ENCODE measurements at regions not wholly inside any gene's neighbourhood (a gene's known extent, or its start where the extent isn't known, plus 50 kb on each side); places are given as distances from the start of the nearest gene placed in this dataset.
"Not testable (repeated sequence)": the region's sequence is repeated elsewhere in the genome, so short reads cannot be mapped to it uniquely, and the experiment has no call there.

DNA sequence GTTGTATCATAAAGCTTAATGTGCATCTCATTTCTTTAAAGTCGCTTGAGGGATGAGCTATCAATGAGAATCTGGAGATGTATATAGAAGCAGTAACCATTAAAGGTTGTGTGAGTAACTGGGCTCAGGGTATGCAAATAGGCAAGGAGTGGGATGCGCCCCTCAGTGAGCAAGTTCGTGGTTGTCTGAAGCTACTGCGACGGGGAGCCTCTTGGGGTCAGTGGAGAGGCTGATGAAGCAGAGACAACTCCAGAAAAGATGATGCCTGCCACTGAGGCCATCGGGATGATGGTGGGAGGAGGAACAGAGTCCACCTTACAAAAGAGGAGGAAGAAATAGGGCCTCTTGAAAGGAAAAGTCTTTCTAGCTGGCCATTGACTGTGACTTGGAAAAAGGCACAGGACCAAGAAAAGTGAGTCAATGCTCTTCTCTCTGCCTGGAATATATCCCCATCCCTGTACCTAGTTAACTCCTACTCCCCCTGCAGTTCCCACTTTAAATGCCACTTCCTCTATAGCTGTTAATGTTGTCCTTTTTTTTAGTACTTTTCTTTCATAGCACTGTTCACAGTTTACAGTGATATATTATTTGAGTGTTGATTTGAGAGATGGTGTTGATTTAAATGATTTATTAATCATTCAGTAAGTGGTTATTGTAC lies 51.4 kb upstream of the LSM6 start:
- DNase-seq, result no peak

- no peak for DNase-seq
Observed at GRCh38 chr4:146123231-146123630, 52.3 kb upstream of the LSM6 start.

- DNase-seq, result no peak
Observed at GRCh38 chr4:146122398-146122797, 53.1 kb upstream of the LSM6 start.

- no peak for DNase-seq
Observed at GRCh38 chr4:146121757-146122156, 53.8 kb upstream of the LSM6 start.

- DNase-seq, result no peak
Observed at GRCh38 chr4:146119845-146120404, 55.6 kb upstream of the LSM6 start.

- DNase-seq, result no peak
Observed at GRCh38 chr4:146114066-146114465, 61.5 kb upstream of the LSM6 start.

- no peak for DNase-seq
Observed at GRCh38 chr4:146113171-146113570, 62.3 kb upstream of the LSM6 start.

- no peak for DNase-seq
Observed at GRCh38 chr4:146112389-146112788, 63.1 kb upstream of the LSM6 start.

DNA sequence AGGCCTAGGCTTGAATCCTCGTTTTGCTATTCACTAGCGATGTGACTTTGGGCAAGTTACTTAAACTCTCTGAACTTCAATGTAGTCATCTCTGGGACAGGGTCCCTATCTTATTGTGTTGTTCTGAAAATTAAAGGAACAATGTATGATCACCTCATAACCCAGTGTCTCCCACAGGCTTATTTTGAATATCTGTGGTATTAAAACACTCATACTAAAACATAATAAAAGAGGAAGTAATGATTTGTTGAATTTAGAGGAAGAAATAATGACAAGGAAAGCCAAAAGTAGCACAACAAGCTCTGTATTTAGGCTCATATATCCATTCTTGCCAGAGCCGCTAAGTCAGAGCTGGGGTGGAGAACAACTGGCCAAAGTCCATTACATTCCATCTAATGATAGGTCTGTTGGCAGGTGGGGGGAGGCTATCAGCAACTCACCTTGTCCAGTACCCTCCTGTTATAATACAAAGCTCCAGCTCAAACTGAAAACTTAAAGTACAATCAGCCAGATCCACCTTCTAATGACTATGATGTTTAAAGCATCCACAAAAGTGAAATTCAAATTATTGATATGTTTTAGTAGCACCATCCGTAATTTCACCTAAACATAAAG lies 64.5 kb upstream of the LSM6 start:
- DNase-seq, result no peak

DNA sequence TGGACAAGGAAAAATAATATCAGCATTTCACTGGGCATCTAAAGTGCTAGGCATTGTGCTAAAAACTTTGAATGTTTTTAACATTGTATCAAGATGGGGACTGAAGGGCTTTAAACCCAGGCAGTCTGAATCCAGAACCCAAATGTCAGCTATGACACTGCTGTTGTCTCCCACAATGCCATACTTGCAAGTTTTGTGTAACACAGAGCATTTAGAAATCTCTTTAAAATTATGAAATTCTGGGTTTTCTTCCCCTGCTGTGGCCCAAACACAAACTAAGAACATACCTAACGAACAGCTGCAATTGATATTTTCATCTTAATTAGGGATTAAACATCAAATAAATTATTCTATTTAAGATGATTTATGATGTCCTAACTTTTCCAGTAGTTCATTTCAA lies 66.8 kb upstream of the LSM6 start:
- DNase-seq, result no peak

DNA sequence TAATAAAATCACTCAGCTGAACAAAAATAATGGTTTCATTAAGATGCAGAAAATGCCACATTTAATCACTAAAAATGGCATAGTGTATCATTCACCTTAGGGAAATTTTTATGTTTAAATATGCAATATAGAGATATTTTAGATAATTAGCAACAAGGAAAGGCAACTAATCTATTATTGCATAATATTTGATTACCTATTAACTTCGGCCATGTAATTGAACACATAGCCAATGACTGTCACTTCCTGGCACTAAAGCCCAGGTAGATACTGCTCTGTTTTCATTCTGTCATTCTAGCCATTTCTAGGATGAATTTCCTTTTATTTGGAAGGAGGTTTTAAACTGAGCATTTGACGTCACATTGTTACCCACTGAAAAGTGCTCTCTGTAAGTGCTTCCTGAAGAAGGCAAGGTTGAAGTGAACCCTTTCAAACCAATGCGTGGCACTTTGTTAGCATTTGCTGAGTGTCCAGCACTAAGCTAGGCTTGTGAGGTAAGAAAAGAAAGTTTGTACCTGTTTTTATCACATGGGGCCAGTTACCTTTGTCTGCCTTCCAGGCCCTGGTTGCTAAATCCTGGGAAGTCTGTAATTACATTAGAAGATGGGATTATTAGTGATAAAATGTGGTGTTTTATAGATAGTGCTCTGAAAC lies 67.8 kb upstream of the LSM6 start:
- DNase-seq, result no peak

- no peak for DNase-seq
Observed at GRCh38 chr4:146105464-146105863, 70.1 kb upstream of the LSM6 start.

- DNase-seq, result no peak
Observed at GRCh38 chr4:146104541-146104940, 71.0 kb upstream of the LSM6 start.

DNA sequence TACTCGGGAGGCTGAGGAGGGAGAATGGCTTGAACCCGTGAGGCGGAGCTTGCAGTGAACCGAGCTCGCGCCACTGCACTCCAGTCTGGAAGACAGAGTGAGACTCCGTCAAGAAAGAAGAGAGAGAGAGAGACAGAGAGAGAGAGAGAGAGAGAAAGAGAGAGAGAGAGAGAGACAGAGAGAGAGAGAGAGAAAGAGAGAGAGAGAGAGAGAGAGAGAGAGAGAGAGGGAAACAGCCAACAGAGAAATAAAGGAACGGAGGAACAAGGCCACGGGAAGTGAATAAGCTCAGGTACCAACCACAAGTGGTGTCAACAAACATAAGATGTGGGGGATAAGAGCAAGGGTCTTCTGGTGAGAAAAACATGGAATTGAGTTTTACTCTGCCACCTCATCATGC lies 71.5 kb upstream of the LSM6 start:
- DNase-seq, result not testable (repeated sequence)

- no peak for DNase-seq
Observed at GRCh38 chr4:146099585-146099984, 75.9 kb upstream of the LSM6 start.

GRCh38 chr4:146098978-146099377 lies 76.5 kb upstream of the LSM6 start:
- DNase-seq, result no peak

- no peak for DNase-seq
Observed at GRCh38 chr4:146098397-146098796, 77.1 kb upstream of the LSM6 start.

DNA sequence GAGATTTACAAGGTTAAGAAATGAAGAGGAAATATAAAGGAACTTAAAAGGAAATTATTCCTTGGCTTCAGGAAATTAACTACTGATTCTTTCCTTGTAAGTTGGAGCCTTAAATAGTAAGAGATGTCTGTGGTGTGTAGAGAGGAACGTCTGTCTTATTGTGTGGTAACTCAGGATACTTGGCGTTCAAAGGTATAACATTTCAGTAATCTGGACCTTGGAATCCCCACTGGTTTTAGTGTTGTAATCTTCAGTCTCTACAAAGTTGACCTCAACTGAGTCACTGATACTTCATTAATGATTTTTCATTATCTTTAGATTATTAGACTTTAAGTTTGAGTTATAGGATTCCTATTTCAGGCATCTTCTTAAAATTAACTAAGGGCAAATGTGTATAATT lies 79.1 kb upstream of the LSM6 start:
- no peak for DNase-seq

GRCh38 chr4:146095860-146096259 lies 79.7 kb upstream of the LSM6 start:
- DNase-seq, result no peak

GRCh38 chr4:146095091-146095690 lies 80.3 kb upstream of the LSM6 start:
- no peak for DNase-seq

GRCh38 chr4:146088690-146089089 lies 86.8 kb upstream of the LSM6 start:
- no peak for DNase-seq

DNA sequence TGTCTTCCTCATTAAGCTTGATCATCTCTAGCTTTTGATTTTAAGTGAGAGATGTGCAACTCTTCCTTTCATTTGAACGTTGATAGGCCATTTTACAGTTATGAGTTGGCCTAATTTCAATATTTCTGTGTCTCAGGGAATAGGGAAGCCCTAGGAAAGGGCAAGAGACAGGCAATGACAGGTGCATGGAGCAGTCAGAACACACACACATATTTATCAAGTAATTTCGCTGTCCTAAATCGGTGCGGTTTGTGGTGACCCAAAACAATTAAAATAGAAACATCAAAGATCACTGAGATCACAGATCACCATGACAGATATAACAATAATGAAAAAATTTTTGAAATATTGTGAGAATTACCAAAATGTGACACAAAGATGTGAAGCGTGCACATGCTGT lies 87.7 kb upstream of the LSM6 start:
- DNase-seq, result no peak

- no peak for DNase-seq
Observed at GRCh38 chr4:146076081-146076480, 99.4 kb upstream of the LSM6 start.

DNA sequence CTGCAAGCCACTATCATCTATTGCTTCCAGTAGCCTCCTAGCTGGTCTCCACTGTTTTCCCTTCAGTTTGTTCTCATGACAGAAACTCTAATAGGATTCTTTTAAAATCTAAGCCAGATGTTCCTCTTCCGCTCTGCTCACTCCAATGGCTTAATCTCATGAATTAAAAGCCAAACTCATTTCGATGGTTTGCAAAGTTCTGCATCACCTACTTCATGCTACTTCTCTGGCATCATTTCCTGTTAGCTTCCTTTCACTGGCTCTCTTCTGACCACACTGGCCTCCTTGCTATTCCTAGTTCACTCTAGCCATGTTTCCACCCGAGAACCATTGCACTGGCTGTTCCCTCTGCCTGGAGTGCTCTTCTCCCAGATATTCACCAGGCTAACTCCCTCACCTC lies 102.0 kb upstream of the LSM6 start:
- no peak for DNase-seq
